ENCODE measurements at regions not wholly inside any gene's neighbourhood (a gene's known extent, or its start where the extent isn't known, plus 50 kb on each side); places are given as distances from the start of the nearest gene placed in this dataset.

- TF ChIP-seq CTCF (IDR thresholded peaks at IDR 0.05): no peak
- TF ChIP-seq POLR2A (IDR thresholded peaks at IDR 0.05): no peak
Measured at GRCh38 chr21:16578912-16579311, 849.1 kb downstream of the USP25 start.

Data from heart left ventricle (tissue), 13 donors.